ENCODE measurements at regions not wholly inside any gene's neighbourhood (a gene's known extent, or its start where the extent isn't known, plus 50 kb on each side); places are given as distances from the start of the nearest gene placed in this dataset.

DNA sequence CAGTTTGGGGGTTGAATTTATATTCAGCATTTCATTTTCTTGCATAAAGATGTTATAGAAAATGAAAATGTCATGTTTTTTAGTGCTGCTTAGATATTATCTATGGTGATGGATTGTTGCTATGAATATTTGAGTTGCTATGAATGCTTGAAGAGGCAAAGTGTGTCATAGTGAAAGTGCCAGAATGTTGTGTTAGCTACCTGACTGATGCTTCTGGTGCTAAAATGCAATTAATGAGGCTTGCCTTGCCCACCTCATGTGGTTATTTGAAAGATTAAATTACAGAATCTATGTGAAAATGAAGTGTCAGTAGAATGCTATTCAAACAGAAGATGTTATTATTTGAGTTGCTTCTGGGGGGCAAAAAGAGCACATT is 62.7 kb upstream of the MYCBP2 start (continued):
- TF ChIP-seq, protein P1, sequence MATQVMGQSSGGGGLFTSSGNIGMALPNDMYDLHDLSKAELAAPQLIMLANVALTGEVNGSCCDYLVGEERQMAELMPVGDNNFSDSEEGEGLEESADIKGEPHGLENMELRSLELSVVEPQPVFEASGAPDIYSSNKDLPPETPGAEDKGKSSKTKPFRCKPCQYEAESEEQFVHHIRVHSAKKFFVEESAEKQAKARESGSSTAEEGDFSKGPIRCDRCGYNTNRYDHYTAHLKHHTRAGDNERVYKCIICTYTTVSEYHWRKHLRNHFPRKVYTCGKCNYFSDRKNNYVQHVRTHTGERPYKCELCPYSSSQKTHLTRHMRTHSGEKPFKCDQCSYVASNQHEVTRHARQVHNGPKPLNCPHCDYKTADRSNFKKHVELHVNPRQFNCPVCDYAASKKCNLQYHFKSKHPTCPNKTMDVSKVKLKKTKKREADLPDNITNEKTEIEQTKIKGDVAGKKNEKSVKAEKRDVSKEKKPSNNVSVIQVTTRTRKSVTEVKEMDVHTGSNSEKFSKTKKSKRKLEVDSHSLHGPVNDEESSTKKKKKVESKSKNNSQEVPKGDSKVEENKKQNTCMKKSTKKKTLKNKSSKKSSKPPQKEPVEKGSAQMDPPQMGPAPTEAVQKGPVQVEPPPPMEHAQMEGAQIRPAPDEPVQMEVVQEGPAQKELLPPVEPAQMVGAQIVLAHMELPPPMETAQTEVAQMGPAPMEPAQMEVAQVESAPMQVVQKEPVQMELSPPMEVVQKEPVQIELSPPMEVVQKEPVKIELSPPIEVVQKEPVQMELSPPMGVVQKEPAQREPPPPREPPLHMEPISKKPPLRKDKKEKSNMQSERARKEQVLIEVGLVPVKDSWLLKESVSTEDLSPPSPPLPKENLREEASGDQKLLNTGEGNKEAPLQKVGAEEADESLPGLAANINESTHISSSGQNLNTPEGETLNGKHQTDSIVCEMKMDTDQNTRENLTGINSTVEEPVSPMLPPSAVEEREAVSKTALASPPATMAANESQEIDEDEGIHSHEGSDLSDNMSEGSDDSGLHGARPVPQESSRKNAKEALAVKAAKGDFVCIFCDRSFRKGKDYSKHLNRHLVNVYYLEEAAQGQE (IDR thresholded peaks at IDR 0.05; ENCODE audit: low read depth), result no peak
- no peak for TF ChIP-seq SP1 (IDR thresholded peaks at IDR 0.05; ENCODE audit: low read depth)
- TF ChIP-seq, protein P2, sequence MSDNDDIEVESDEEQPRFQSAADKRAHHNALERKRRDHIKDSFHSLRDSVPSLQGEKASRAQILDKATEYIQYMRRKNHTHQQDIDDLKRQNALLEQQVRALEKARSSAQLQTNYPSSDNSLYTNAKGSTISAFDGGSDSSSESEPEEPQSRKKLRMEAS (IDR thresholded peaks at IDR 0.05), result no peak
- TF ChIP-seq, protein P3, sequence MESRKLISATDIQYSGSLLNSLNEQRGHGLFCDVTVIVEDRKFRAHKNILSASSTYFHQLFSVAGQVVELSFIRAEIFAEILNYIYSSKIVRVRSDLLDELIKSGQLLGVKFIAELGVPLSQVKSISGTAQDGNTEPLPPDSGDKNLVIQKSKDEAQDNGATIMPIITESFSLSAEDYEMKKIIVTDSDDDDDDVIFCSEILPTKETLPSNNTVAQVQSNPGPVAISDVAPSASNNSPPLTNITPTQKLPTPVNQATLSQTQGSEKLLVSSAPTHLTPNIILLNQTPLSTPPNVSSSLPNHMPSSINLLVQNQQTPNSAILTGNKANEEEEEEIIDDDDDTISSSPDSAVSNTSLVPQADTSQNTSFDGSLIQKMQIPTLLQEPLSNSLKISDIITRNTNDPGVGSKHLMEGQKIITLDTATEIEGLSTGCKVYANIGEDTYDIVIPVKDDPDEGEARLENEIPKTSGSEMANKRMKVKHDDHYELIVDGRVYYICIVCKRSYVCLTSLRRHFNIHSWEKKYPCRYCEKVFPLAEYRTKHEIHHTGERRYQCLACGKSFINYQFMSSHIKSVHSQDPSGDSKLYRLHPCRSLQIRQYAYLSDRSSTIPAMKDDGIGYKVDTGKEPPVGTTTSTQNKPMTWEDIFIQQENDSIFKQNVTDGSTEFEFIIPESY (IDR thresholded peaks at IDR 0.05; ENCODE audit: extremely low read depth, insufficient replicate concordance, low read length), result no peak

DNA sequence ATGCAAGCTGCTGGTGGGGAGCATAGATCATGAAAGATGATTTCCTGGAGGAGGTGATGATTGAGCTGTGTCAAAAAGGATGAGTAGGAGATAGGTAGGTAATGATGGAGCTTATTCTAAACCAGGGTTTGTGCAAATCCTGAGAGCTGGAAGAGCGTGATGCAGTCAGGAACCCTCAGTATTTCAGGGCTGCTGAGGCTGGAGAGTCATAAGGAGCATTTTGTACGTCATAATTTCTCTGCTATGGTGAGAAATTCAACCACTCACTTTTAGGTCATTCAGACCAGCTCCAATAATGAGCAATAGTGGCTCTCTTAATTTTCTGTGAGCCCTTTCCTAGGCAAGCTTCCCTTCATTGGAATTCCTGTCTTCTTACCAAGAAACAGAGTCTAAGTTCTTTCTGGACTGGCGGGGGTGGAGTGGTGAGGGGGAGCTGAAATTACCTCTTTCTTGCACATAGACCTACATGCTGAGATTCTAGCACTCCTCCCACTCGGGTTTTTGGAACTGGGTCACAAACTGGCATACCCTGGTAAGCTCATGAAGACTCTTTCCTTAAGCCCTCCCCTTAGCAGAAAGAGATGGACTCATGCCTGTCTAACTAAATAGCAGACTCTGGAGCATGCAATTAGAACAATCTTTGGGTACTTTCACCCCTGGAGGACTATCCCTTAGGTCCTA is 62.2 kb upstream of the MYCBP2 start:
- ATAC-seq (no peak), DNase-seq (ENCODE audit: low read depth, low spot score) (no peak)
- H3K4me3 ChIP-seq (replicated peaks in 1 of 2; ENCODE audit: low read depth in 1 of 2, low read length in 2 of 2), result no peak overlapping the region
- H4K20me1 ChIP-seq (ENCODE audit: insufficient read depth), result no peaks in the 10 kb centered on the region
- no peaks in the 10 kb centered on the region for H3K4me1 ChIP-seq (ENCODE audit: control insufficient read depth in 1 of 2, insufficient read depth in 2 of 2, low read length in 2 of 2)
- peaks cover 13% of the 10 kb centered on the region for H3K27me3 ChIP-seq (ENCODE audit: insufficient read depth, low read length)
- H3K27ac ChIP-seq (ENCODE audit: low read depth, low read length), result no peak overlapping the region
- no peaks in the 10 kb centered on the region for H3K79me2 ChIP-seq (ENCODE audit: insufficient read depth, low read length)
- ChIA-PET POLR2A (no interaction called here), CTCF (no interaction called here), RAD21 (ENCODE audit: low non-redundant PET in 1 of 2, low total read pairs in 2 of 2, uncharacterized antibody in 2 of 2, unreplicated experiment in 2 of 2) (no interaction called here)
- no peaks in the 10 kb centered on the region for H3K36me3 ChIP-seq (ENCODE audit: control insufficient read depth in 1 of 2, insufficient read depth in 2 of 2, low read length in 2 of 2)
- no peak overlapping the region for H3K4me2 ChIP-seq (ENCODE audit: low read length)
- BruUV-seq (replicated peaks), result no TSS peak
- H3K9ac ChIP-seq (ENCODE audit: low read length), result no peak overlapping the region
- no peak overlapping the region for H2AFZ ChIP-seq (ENCODE audit: low read depth, low read length, poor library complexity, severe bottlenecking)
- no peaks in the 10 kb centered on the region for H3K9me3 ChIP-seq (ENCODE audit: control insufficient read depth in 1 of 2, insufficient read depth in 1 of 2, low read depth in 1 of 2, low read length in 2 of 2)
- intact Hi-C loops (cut with micrococcal nuclease), result no loop called here
- H3K9me2 ChIP-seq (ENCODE audit: insufficient read depth), result no peaks in the 10 kb centered on the region
- TF ChIP-seq, protein P4, sequence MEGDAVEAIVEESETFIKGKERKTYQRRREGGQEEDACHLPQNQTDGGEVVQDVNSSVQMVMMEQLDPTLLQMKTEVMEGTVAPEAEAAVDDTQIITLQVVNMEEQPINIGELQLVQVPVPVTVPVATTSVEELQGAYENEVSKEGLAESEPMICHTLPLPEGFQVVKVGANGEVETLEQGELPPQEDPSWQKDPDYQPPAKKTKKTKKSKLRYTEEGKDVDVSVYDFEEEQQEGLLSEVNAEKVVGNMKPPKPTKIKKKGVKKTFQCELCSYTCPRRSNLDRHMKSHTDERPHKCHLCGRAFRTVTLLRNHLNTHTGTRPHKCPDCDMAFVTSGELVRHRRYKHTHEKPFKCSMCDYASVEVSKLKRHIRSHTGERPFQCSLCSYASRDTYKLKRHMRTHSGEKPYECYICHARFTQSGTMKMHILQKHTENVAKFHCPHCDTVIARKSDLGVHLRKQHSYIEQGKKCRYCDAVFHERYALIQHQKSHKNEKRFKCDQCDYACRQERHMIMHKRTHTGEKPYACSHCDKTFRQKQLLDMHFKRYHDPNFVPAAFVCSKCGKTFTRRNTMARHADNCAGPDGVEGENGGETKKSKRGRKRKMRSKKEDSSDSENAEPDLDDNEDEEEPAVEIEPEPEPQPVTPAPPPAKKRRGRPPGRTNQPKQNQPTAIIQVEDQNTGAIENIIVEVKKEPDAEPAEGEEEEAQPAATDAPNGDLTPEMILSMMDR (IDR thresholded peaks at IDR 0.05 in 2 of 3, conservative IDR thresholded peaks at IDR 0.05 in 1 of 3; ENCODE audit: borderline replicate concordance in 1 of 3, insufficient read depth in 1 of 3, low read depth in 2 of 3, low read length in 2 of 3), result no peak
- TF ChIP-seq EZH2phosphoT487 (IDR thresholded peaks at IDR 0.05; ENCODE audit: borderline replicate concordance), result no peak
- no peak for TF ChIP-seq ZNF274 (IDR thresholded peaks at IDR 0.05; ENCODE audit: low read depth, low read length)
- TF ChIP-seq, protein P2 (IDR thresholded peaks at IDR 0.05), result no peak
- no peak for TF ChIP-seq CBX3 (IDR thresholded peaks at IDR 0.05; ENCODE audit: low read depth)
- TF ChIP-seq, protein P1 (IDR thresholded peaks at IDR 0.05; ENCODE audit: low read depth), result no peak
- no peak for TF ChIP-seq SP1 (IDR thresholded peaks at IDR 0.05; ENCODE audit: low read depth)
- no peak for TF ChIP-seq ELF1 (IDR thresholded peaks at IDR 0.05; ENCODE audit: borderline replicate concordance, low read depth)
- TF ChIP-seq RAD21 (IDR thresholded peaks at IDR 0.05; ENCODE audit: low read depth), result no peak
- TF ChIP-seq JUND (IDR thresholded peaks at IDR 0.05), result no peak
